ENCODE measurements at regions not wholly inside any gene's neighbourhood (a gene's known extent, or its start where the extent isn't known, plus 50 kb on each side); places are given as distances from the start of the nearest gene placed in this dataset.

DNA sequence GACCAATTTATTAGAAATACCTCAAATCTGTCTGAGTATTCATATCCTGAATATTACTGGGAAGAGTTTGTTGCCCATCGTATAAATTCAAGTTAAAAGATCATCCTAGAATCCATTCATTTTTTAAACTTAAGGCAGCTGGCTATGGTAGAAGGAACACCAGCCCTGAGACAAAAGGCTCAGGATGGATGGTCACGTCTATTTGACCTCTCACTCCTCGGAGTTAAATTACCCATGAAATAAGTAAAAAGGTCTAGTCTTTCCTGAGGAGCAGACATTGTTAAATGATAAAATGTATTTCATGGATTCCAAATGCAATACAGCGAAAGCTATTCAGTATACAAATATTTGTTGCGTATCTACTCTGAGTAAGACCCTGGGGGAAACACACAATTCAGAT is 826.0 kb upstream of the LRATD1 start:
- H3K36me3 ChIP-seq (ENCODE audit: control insufficient read depth in 4 of 4, insufficient read depth in 4 of 4, low read length in 3 of 4) = no peaks in the 10 kb centered on the region
- H3K4me3 ChIP-seq (ENCODE audit: control insufficient read depth in 1 of 7, extremely low read depth in 1 of 7, insufficient read depth in 4 of 7, low read depth in 2 of 7, low read length in 6 of 7) = no peak overlapping the region
- H3K9me3 ChIP-seq (ENCODE audit: control extremely low read depth in 1 of 5, control insufficient read depth in 4 of 5, insufficient read depth in 2 of 5, low read depth in 1 of 5, low read length in 4 of 5) = no peaks in the 10 kb centered on the region
- H3K4me1 ChIP-seq (ENCODE audit: control extremely low read depth in 1 of 4, control insufficient read depth in 4 of 4, insufficient read depth in 4 of 4, low read length in 3 of 4) = no peaks in the 10 kb centered on the region
- no peak overlapping the region for H3K27ac ChIP-seq (ENCODE audit: insufficient read depth in 1 of 2, low read depth in 1 of 2, low read length in 2 of 2, poor library complexity in 1 of 2, severe bottlenecking in 2 of 2)
- H3K27me3 ChIP-seq (replicated peaks in 2 of 5; ENCODE audit: control insufficient read depth in 4 of 5, insufficient read depth in 5 of 5, low read length in 4 of 5) = no peaks in the 10 kb centered on the region
- POLR2A ChIA-PET = no interaction called here
- WGBS (ENCODE audit: insufficient coverage) = 100% methylated on average over 2 of the region's 5 CpGs
- DNase-seq = no peak
- CTCF ChIA-PET = no interaction called here

DNA sequence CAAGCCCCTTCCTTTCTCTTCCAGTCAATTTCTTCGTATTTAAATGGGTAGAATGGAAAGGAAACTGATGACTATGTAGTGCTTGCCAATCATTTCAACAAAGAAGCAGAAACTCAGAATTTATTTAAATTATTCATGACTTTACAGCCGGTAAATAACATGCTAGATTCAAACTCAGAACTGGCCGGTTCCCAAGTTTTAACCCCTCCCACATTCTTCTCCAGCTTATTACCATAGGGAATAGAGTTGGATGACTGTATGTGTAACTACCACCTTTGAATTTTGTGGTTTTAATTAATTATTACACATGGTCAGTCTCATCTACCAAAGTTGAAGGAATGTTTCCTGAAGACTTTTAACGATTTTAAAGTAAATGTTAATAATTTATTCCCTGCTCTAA is 819.3 kb upstream of the LRATD1 start:
- Histone ChIP-seq H3K4me3 (ENCODE audit: control insufficient read depth in 1 of 7, extremely low read depth in 1 of 7, insufficient read depth in 4 of 7, low read depth in 2 of 7, low read length in 6 of 7) (no peak overlapping the region), H3K27ac (ENCODE audit: insufficient read depth in 1 of 2, low read depth in 1 of 2, low read length in 2 of 2, poor library complexity in 1 of 2, severe bottlenecking in 2 of 2) (no peak overlapping the region), H3K36me3 (ENCODE audit: control insufficient read depth in 4 of 4, insufficient read depth in 4 of 4, low read length in 3 of 4) (no peaks in the 10 kb centered on the region), H3K4me1 (ENCODE audit: control extremely low read depth in 1 of 4, control insufficient read depth in 4 of 4, insufficient read depth in 4 of 4, low read length in 3 of 4) (no peaks in the 10 kb centered on the region), H3K9me3 (ENCODE audit: control extremely low read depth in 1 of 5, control insufficient read depth in 4 of 5, insufficient read depth in 2 of 5, low read depth in 1 of 5, low read length in 4 of 5) (no peaks in the 10 kb centered on the region), H3K27me3 (replicated peaks in 2 of 5; ENCODE audit: control insufficient read depth in 4 of 5, insufficient read depth in 5 of 5, low read length in 4 of 5) (no peaks in the 10 kb centered on the region)
- no peak for DNase-seq
- CTCF ChIA-PET = no interaction called here
- POLR2A ChIA-PET = no interaction called here
- WGBS (ENCODE audit: insufficient coverage) = no CpG with 5 or more reads among the region's 4 CpGs

GRCh38 chr2:13818002-13818401 is 814.5 kb upstream of the LRATD1 start:
- H3K4me3 ChIP-seq (ENCODE audit: control insufficient read depth in 1 of 7, extremely low read depth in 1 of 7, insufficient read depth in 4 of 7, low read depth in 2 of 7, low read length in 6 of 7) = no peak overlapping the region
- H3K36me3 ChIP-seq (ENCODE audit: control insufficient read depth in 4 of 4, insufficient read depth in 4 of 4, low read length in 3 of 4) = no peaks in the 10 kb centered on the region
- peak in 1 of 3 donors; percentile 2 for DNase-seq
- H3K9me3 ChIP-seq (ENCODE audit: control extremely low read depth in 1 of 5, control insufficient read depth in 4 of 5, insufficient read depth in 2 of 5, low read depth in 1 of 5, low read length in 4 of 5) = no peaks in the 10 kb centered on the region
- no peaks in the 10 kb centered on the region for H3K27me3 ChIP-seq (replicated peaks in 2 of 5; ENCODE audit: control insufficient read depth in 4 of 5, insufficient read depth in 5 of 5, low read length in 4 of 5)
- CTCF ChIA-PET = no interaction called here
- WGBS (ENCODE audit: insufficient coverage) = 80% methylated on average over 3 of the region's 4 CpGs
- H3K4me1 ChIP-seq (ENCODE audit: control extremely low read depth in 1 of 4, control insufficient read depth in 4 of 4, insufficient read depth in 4 of 4, low read length in 3 of 4) = no peaks in the 10 kb centered on the region
- no peak overlapping the region for H3K27ac ChIP-seq (ENCODE audit: insufficient read depth in 1 of 2, low read depth in 1 of 2, low read length in 2 of 2, poor library complexity in 1 of 2, severe bottlenecking in 2 of 2)
- POLR2A ChIA-PET = no interaction called here

GRCh38 chr2:13819896-13820295 is 812.6 kb upstream of the LRATD1 start:
- no peaks in the 10 kb centered on the region for H3K36me3 ChIP-seq (ENCODE audit: control insufficient read depth in 4 of 4, insufficient read depth in 4 of 4, low read length in 3 of 4)
- H3K27me3 ChIP-seq (replicated peaks in 2 of 5; ENCODE audit: control insufficient read depth in 4 of 5, insufficient read depth in 5 of 5, low read length in 4 of 5) = no peaks in the 10 kb centered on the region
- WGBS (ENCODE audit: insufficient coverage) = no CpG with 5 or more reads among the region's 2 CpGs
- POLR2A ChIA-PET = no interaction called here
- no peaks in the 10 kb centered on the region for H3K4me1 ChIP-seq (ENCODE audit: control extremely low read depth in 1 of 4, control insufficient read depth in 4 of 4, insufficient read depth in 4 of 4, low read length in 3 of 4)
- no peak overlapping the region for H3K4me3 ChIP-seq (ENCODE audit: control insufficient read depth in 1 of 7, extremely low read depth in 1 of 7, insufficient read depth in 4 of 7, low read depth in 2 of 7, low read length in 6 of 7)
- no peak for DNase-seq
- H3K9me3 ChIP-seq (ENCODE audit: control extremely low read depth in 1 of 5, control insufficient read depth in 4 of 5, insufficient read depth in 2 of 5, low read depth in 1 of 5, low read length in 4 of 5) = no peaks in the 10 kb centered on the region
- H3K27ac ChIP-seq (ENCODE audit: insufficient read depth in 1 of 2, low read depth in 1 of 2, low read length in 2 of 2, poor library complexity in 1 of 2, severe bottlenecking in 2 of 2) = no peak overlapping the region
- CTCF ChIA-PET = no interaction called here

DNA sequence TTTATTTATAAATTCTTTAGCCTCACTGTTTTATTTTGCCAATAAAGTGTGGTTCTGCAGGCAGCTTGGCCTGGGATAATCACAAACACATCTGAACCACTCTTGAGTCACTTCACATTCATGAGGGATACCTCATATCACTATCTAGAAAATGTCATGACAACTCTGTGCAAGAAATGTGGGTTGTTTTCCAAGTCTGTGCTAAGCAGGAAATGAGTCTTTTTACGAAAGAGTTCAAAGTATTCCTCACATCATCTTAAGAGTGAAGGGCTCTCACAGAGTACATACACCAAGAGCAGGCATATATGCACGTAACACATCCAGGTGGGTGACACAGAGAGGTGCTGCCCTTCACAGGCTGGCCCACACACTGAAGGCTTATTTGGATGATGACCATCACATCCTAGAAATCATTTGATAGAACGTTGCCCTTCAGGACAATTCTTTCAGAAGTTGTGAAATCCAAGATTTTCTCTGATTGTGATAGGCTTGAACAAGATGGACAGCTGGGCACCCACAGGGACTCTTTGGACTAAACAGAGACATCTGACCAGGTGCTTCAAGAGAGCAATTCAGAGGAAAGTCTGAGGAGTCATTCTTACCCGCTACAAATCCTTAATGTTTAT is 811.1 kb upstream of the LRATD1 start:
- no peak overlapping the region for H3K4me3 ChIP-seq (ENCODE audit: control insufficient read depth in 1 of 7, extremely low read depth in 1 of 7, insufficient read depth in 4 of 7, low read depth in 2 of 7, low read length in 6 of 7)
- CTCF ChIA-PET = no interaction called here
- POLR2A ChIA-PET = no interaction called here
- no peaks in the 10 kb centered on the region for H3K4me1 ChIP-seq (ENCODE audit: control extremely low read depth in 1 of 4, control insufficient read depth in 4 of 4, insufficient read depth in 4 of 4, low read length in 3 of 4)
- no peak for DNase-seq
- no peak overlapping the region for H3K27ac ChIP-seq (ENCODE audit: insufficient read depth in 1 of 2, low read depth in 1 of 2, low read length in 2 of 2, poor library complexity in 1 of 2, severe bottlenecking in 2 of 2)
- WGBS (ENCODE audit: insufficient coverage) = 74% methylated on average over 3 of the region's 4 CpGs
- no peaks in the 10 kb centered on the region for H3K36me3 ChIP-seq (ENCODE audit: control insufficient read depth in 4 of 4, insufficient read depth in 4 of 4, low read length in 3 of 4)
- H3K27me3 ChIP-seq (replicated peaks in 2 of 5; ENCODE audit: control insufficient read depth in 4 of 5, insufficient read depth in 5 of 5, low read length in 4 of 5) = no peaks in the 10 kb centered on the region
- H3K9me3 ChIP-seq (ENCODE audit: control extremely low read depth in 1 of 5, control insufficient read depth in 4 of 5, insufficient read depth in 2 of 5, low read depth in 1 of 5, low read length in 4 of 5) = no peaks in the 10 kb centered on the region

DNA sequence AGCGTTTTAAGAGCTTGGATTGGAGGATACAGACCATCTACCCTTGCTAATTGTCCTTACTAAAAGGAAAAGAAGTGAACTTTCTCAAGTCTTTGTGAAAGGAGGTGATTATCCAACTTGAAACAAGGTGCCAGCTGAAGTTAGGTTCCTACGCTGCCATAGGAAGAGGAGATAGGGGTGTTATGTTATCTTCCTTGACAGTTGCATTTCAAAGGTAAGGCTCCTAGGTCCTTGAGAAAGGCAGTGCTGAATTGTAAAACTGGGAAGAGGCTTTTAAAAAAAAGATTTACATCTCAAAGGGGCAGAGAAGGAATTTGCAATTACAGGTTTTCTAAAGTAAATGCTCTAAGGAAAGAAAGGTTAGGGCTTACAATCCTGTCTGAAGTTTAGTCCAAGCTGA is 810.2 kb upstream of the LRATD1 start:
- no peaks in the 10 kb centered on the region for H3K36me3 ChIP-seq (ENCODE audit: control insufficient read depth in 4 of 4, insufficient read depth in 4 of 4, low read length in 3 of 4)
- H3K4me3 ChIP-seq (ENCODE audit: control insufficient read depth in 1 of 7, extremely low read depth in 1 of 7, insufficient read depth in 4 of 7, low read depth in 2 of 7, low read length in 6 of 7) = no peak overlapping the region
- H3K4me1 ChIP-seq (ENCODE audit: control extremely low read depth in 1 of 4, control insufficient read depth in 4 of 4, insufficient read depth in 4 of 4, low read length in 3 of 4) = no peaks in the 10 kb centered on the region
- no peak overlapping the region for H3K27ac ChIP-seq (ENCODE audit: insufficient read depth in 1 of 2, low read depth in 1 of 2, low read length in 2 of 2, poor library complexity in 1 of 2, severe bottlenecking in 2 of 2)
- no peak for DNase-seq
- no peaks in the 10 kb centered on the region for H3K27me3 ChIP-seq (replicated peaks in 2 of 5; ENCODE audit: control insufficient read depth in 4 of 5, insufficient read depth in 5 of 5, low read length in 4 of 5)
- no peaks in the 10 kb centered on the region for H3K9me3 ChIP-seq (ENCODE audit: control extremely low read depth in 1 of 5, control insufficient read depth in 4 of 5, insufficient read depth in 2 of 5, low read depth in 1 of 5, low read length in 4 of 5)
- ChIA-PET CTCF (no interaction called here), POLR2A (no interaction called here)
- 80% methylated on average over 2 of the region's 2 CpGs for WGBS (ENCODE audit: insufficient coverage)

GRCh38 chr2:13826314-13826853 is 806.1 kb upstream of the LRATD1 start:
- ChIA-PET POLR2A (interaction anchor here (0.6 kb wide), 1 partner anchor 104 kb away, joined by 4 read pairs; no protein-coding TSS in a partner anchor), CTCF (no interaction called here)
- DNase-seq = no peak
- Histone ChIP-seq H3K27ac (ENCODE audit: insufficient read depth in 1 of 2, low read depth in 1 of 2, low read length in 2 of 2, poor library complexity in 1 of 2, severe bottlenecking in 2 of 2) (no peak overlapping the region), H3K27me3 (replicated peaks in 2 of 5; ENCODE audit: control insufficient read depth in 4 of 5, insufficient read depth in 5 of 5, low read length in 4 of 5) (no peaks in the 10 kb centered on the region), H3K4me1 (ENCODE audit: control extremely low read depth in 1 of 4, control insufficient read depth in 4 of 4, insufficient read depth in 4 of 4, low read length in 3 of 4) (no peaks in the 10 kb centered on the region), H3K4me3 (ENCODE audit: control insufficient read depth in 1 of 7, extremely low read depth in 1 of 7, insufficient read depth in 4 of 7, low read depth in 2 of 7, low read length in 6 of 7) (no peak overlapping the region), H3K9me3 (ENCODE audit: control extremely low read depth in 1 of 5, control insufficient read depth in 4 of 5, insufficient read depth in 2 of 5, low read depth in 1 of 5, low read length in 4 of 5) (no peaks in the 10 kb centered on the region), H3K36me3 (ENCODE audit: control insufficient read depth in 4 of 4, insufficient read depth in 4 of 4, low read length in 3 of 4) (no peaks in the 10 kb centered on the region)
- 92% methylated on average over 2 of the region's 5 CpGs for WGBS (ENCODE audit: insufficient coverage)

Data from common myeloid progenitor, CD34-positive (primary cell).